Activated CD4-positive, CD25-positive, alpha-beta regulatory T cell (primary cell): ENCODE measurements at regions not wholly inside any gene's neighbourhood (a gene's known extent, or its start where the extent isn't known, plus 50 kb on each side); places are given as distances from the start of the nearest gene placed in this dataset.
"Not testable (repeated sequence)": the region's sequence is repeated elsewhere in the genome, so short reads cannot be mapped to it uniquely, and the experiment has no call there.

Source experiments
- DNase-seq, 4 experiments: peaks; one replicate each; lab custom pipeline; 2025; lab: John Stamatoyannopoulos, UW

GRCh38 chr13:26895808-26896466 is 135.4 kb upstream of the GPR12 start:
- DNase-seq = no peak

DNA sequence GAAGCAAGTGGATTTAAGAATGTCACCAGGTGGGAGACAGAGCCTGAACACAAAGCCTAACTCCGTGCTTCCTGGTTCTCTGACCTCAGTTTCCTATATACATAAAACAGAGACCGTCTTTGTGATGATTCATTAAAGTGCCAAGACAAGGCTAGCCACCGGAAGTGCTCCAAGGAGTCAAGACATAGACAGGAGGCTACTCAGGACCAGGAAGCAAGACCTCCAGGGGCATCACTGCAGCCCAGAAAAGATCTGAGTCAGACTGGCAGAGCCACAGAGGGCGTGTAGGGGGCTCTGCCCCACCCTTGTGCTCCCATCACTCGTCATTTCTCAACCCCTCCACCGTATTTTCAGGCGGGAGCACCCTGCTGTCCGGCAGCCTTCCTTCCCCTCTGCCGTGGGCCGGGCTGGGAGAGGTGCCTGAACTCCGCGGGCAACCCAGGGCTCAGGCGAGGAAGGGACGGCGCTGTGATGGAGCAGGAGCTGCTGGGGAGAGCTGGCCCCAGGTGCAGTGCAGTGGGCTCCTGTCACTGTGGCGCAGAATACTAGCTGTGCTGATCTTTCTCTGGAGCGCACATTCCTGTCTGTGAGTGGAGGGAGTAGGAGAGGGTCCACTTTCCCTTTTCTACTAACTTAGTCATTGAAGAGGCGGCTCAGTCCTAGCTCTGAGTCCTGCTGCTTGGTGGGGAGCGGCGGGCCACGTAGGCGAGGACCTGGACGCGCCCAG is 134.7 kb upstream of the GPR12 start:
- DNase-seq = no peak

GRCh38 chr13:26888632-26889031 is 128.0 kb upstream of the GPR12 start:
- DNase-seq = no peak

DNA sequence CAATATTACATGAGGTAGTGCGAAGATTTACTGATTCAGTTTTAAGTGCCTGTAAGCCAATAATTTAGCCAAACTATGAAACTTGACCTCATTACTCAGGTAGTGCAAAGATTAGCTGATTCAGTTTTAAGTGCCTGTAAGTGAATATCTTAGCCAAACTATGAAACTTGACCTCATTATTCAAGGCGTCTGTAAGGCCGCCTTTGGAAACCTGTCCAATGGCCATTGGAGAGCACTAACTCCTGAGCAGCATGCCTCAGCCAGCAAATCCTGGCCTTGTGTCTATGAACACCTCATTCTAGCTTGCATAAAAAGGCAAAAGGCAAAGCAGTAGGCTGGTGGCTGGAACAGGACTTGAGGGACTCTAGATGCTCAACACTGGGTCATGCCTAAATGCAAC is 127.0 kb upstream of the GPR12 start:
- no peak for DNase-seq

DNA sequence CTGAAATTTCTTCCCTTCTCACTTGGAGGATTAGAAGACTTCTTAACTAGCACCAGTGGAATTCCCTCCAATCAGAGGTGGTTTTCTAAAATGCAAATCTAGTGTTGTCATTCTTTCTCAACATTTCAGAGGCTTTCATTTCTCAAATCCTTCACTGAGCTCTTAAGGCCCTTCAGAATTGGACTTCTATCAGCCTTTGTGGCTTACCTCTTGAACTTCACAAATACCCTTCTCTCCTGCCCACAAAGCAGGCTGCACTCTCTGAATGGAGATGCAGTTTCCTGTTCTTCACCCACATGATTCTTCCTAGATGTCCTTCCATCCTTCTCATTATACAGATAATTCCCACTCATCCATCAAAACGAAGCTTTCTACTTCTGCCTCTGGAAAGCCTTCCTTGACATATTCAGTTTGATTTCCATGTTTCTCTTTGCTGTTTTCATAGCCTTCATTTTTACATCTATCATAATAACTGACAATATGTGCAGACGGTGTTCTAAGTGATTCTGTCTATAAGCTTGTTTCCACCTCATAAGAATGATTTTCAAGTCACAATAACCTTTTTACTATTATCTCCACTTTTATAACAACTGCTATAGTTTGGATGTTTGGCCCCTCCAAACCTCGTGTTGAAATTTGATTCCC is 123.1 kb upstream of the GPR12 start:
- DNase-seq = no peak

GRCh38 chr13:26882731-26883130 is 122.1 kb upstream of the GPR12 start:
- no peak for DNase-seq

- no peak for DNase-seq
Observed at GRCh38 chr13:26881154-26881553, 120.6 kb upstream of the GPR12 start.

GRCh38 chr13:26880735-26881134 is 120.1 kb upstream of the GPR12 start:
- DNase-seq = no peak

- DNase-seq = no peak
Observed at GRCh38 chr13:26878438-26878837, 117.9 kb upstream of the GPR12 start.

DNA sequence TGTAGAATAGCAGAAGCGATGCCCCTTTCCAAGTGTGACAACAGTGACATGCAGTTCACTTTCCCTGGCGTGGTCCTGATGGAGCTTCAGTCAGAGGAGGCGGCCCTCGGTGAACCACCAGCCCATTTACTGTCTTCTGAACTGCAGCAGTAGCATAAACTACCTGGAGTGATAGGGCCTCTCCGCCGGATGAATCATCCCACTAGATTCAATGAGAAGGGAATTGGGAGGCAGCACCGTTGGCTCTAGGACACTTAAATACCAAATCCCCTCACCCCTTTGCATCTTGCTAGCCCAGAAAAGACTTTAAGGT is 112.8 kb upstream of the GPR12 start:
- DNase-seq = no peak

DNA sequence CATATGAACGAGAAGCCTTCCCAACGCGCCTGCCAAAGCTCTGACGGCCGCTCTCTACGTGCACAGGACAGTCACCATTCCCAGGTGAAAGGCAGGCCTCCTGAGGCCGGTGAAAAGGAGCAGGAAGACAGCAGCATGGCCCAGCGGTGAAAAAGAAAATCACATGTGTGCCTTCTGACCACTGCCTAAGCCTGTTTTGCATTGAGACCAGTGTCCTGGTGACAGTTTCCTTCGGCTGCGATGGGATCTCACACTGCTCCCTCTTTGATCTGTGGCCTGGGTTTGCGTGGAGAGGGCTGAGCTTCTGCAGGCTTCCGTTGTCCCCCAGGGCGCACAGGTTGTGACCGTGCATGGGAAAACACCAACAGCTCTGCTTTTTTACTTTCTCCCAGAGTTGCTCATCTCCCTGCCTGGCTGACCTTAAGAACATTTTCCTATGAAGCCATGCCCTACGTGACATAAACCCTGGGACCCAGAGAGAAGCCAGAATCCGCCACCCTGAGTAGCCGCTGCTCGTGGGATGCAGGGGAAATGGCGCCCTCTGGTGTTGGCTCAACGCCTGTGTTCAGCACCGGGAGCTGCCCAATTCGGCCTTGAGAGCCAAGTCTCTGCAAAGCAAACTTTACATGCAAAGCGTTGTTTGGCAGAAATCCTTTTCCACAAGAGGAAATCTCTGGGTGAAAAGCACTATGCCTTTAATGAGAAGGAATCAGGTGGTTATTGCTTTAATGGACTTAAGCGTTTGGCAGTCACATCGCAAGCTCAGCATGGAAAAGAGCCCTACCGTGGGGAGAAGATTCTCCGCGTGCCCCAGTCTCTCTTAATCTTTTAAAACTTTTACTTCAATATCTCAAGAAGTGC is 112.2 kb upstream of the GPR12 start:
- DNase-seq = no peak

DNA sequence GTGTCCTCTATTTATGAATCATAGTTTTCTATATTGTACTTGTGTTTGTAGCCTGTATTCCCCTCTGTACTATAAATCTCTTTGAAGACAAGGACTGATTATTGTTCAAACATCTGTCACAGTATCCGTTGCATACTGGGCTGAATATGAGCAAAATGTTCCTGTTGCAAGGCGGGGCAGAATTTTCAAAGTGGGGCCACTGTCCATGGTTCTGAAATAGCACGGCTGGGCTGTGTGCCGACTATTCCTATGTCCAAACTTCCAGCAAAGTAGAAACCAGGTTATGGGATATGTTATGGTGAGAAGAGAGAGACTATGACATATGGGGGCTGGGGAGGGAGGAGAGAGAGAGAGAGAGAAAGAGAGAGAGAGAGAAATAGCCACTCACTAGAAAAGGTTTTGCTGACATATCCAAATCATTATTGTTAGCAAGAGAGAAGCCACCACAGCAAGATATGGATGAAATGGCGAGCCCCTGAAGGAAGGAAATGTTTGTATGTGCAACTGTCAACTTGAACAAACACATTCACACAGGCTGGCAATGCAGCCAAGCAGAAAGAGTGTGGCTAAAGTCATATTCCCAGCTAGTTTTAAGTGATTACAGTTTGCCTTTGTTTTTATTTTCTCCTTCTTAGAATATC is 107.0 kb upstream of the GPR12 start:
- no peak for DNase-seq

DNA sequence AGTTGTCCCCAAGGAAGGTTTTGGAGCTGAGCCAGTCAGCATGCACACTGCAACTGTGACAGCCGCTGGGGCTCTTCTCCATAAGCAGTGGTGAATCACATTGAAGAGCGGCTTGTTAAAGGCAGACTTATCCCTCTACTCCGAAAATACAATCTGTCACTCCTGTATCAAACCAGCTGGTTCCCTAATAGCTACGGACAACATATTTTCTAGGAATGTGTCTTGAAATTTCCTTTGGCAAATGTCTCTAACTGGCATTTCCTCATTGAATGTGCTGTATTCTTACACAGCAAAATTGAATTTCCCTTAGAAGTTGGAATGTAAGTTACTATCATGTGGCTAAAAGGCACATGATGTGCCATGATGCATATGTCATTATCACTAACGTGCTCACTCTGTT is 104.0 kb upstream of the GPR12 start:
- no peak for DNase-seq

DNA sequence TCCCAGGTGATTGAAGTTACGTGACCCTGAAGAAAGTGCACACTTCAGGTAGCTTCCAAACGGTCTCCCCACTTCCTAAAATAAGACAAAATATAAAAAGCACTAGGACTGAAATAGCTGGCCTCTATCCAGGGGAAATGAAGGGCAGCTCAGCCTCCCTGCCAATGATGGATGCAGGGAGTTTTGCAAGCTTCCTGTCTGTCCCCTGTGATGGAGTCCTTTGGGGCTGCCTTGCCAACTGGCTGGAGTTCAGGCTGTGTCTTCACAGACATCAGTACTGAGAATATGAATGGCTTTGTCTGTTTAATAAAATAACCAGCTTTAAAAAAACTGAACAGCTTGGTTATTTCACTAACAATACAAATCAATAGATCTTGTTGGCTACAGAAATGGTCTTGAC is 101.4 kb upstream of the GPR12 start:
- DNase-seq = no peak

- DNase-seq = no peak
Observed at GRCh38 chr13:26855921-26856320, 95.3 kb upstream of the GPR12 start.

DNA sequence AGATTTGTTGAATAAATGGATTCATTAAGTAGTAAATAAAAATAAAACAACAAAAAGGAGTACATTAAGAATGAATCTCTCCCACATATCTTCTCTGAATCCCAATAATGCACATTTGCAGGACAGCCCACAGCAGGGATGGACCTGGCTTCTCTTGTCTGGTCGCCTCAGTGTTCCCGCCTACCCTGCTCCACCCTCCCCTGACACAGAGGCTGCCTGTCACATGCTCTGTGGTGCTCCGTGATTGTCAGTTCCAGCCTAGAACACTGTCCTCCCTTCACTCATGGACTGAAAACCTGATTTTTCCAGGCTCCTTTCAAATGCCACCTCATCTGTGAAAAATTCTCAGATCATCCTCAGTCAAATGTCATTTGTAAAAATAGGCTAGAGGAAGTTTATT is 94.5 kb upstream of the GPR12 start:
- no peak for DNase-seq

DNA sequence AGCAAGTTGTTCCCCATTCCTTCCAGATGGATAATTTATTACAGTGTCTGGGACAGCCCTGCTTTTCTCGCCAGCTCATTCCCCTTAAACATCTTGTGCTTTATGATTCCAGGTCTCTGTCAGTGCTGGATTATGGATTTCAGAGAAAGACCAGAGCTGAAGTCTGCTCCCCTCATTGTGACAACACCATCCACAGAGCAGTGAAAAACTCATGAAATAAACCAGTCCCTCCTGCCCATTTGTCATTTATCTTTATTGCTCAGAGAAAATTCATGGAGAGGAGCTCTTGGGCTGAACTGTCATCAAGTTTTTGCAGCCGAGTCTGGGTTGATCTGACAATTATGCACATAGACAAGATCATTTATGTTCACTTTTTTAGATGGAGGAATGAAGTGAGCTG is 92.7 kb upstream of the GPR12 start:
- DNase-seq = no peak

DNA sequence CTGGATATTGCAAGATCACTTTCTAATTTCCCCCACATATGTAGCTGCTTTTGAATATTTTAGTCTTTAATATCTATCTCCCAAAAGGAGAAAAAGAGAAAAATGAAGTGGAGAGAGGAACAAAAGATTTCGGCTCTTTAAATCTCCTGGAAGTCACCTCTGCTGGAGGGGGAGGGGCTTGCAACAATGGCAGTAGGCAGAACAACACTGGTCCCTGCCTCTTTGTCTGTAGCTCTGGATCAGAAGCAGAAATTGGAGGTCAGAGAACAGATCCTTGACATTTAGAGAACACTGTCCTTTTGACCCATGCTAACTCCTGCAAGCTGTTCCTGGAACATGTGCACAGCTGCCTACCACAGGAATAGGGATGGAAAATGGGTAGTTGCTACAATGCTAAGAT is 86.7 kb upstream of the GPR12 start:
- DNase-seq = no peak

- DNase-seq = not testable (repeated sequence)
Observed at GRCh38 chr13:26845063-26845462, 84.5 kb upstream of the GPR12 start.

GRCh38 chr13:26839682-26840081 is 79.1 kb upstream of the GPR12 start:
- no peak for DNase-seq

DNA sequence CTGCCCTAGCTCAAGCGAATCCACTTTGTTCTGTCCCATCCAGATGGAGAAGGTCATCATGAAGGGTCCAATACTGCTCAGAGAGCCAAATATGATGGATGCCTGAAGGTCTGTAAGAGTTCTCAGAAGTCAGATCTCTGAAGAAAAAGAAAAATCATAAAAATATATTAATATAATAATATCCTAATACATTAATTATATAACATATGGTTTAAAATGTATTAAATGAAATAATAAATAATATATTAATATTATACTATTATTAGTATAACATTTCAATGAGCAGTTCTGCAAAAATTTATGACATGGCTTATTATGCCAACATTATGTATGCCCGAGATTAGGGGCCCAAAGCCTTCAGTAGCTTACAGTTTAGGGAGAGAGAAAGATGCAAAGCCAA is 78.2 kb upstream of the GPR12 start:
- no peak for DNase-seq

DNA sequence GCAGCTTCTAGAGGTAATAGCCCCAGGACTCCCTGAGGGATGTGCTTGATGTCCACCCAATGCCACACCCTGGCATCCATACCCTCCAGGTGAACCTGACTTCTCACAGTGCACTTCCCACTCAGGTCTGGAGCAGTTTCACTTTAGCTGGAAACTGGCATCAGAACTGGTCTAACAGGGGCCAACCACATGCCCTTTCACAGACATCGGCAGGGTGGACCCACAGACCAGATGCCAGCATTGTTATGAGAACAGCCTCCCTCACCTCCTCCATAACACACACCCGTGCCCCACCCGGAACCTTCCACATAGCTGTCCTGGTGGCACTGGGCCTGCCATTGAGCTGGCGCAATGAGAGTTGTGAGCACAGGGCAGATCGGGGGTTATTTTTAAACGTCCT is 77.4 kb upstream of the GPR12 start:
- DNase-seq = no peak
